ENCODE measurements at regions not wholly inside any gene's neighbourhood (a gene's known extent, or its start where the extent isn't known, plus 50 kb on each side); places are given as distances from the start of the nearest gene placed in this dataset.
"Not testable (repeated sequence)": the region's sequence is repeated elsewhere in the genome, so short reads cannot be mapped to it uniquely, and the experiment has no call there.

- DNase-seq, result no peak
These were observed 831.9 kb downstream of the GBE1 start for GRCh38 chr3:80929576-80929975.

GRCh38 chr3:80914854-80915253, 846.6 kb downstream of the GBE1 start:
- no peak for DNase-seq

GRCh38 chr3:80898211-80898610, 863.2 kb downstream of the GBE1 start:
- DNase-seq, result no peak

DNA sequence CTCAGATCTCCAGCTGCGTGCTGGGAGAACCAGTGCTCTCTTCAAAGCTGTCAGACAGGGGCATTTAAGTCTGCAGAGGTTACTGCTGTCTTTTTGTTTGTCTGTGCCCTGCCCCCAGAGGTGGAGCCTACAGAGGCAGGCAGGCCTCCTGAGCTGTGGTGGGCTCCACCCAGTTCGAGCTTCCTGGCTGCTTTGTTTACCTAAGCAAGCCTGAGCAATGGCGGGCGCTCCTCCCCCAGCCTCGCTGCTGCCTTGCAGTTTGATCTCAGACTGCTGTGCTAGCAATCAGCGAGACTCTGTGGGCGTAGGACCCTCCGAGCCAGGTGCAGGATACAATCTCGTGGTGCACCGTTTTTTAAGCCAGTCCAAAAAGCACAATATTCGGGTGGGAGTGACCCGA, 864.4 kb downstream of the GBE1 start:
- not testable (repeated sequence) for DNase-seq

GRCh38 chr3:80890571-80890970, 870.9 kb downstream of the GBE1 start:
- DNase-seq, result no peak

DNA sequence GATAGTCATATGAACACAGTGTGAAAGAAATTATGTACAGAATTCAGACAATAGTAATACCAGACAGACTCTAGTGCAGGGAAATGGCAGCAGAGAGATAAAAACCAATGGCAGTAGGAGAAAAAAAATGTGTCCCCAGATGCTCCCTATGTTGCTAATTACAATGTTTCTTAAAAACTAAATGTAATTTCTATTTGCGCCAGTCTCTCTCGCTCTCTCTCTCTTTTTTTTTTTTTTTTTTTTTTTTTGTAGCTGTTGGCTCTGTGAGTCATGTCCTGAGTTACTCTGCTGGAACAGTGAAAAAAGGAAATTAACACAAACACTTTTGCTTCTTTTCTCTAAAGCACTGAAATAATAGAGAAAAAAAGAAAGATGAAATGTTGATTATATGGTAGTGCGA, 871.9 kb downstream of the GBE1 start:
- DNase-seq, result no peak

GRCh38 chr3:80870476-80871041, 890.9 kb downstream of the GBE1 start:
- DNase-seq, result no peak

DNA sequence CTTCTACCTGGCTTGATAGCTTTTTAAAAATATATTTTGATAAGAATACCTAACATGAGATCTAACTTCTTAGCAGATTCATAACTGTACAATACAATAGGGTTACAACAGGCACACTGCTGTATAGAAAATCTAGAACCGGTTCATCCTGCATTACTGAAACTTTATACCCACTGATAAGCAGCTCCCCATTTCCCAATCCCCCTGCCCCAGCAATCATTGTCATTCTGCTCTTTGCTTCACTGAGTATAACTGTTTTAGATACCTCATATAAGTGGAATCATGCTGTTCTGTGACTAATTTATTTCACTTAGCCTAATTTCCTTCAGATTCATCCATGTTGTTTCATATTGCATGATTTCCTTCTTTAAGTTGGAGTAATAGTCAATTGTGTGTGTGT, 906.0 kb downstream of the GBE1 start:
- DNase-seq, result no peak

GRCh38 chr3:80836395-80836794, 925.0 kb downstream of the GBE1 start:
- no peak for DNase-seq

GRCh38 chr3:80807577-80807976, 953.9 kb downstream of the GBE1 start:
- no peak for DNase-seq

DNA sequence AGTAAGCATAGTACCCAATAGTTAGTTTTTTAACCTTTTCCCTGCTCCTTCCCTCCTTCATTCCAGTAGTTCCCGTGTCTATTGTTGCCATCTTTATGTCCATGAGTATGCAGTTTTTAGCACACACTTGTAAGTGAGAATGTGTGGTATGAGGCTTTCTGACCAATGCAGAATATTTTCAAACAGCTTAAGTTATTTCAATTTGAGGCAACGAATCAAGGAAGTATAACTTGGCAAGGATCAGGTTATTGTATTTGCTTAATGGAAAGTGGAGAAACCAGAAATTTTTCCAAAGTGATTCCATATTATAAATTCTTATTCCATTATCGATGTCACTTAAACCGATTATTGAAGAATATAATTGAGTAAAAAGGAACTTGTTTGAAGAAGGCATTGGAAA, 954.8 kb downstream of the GBE1 start:
- no peak for DNase-seq

DNA sequence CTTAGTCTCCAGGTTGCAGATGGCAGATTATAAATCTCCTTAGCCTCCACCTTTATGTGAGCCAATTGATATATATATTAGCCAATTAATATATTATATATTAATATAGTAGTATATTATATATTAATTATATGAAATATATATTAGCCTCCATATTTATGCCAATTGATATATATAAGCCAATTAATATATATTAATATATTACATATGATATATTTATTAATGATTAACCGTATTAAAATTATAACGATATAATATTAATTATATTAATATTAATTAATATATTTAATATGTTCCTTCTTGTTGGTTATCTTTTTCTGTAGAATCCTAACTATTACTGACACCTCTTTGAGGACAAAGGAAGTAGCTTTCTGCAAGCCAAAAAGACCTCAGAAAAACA, 972.5 kb downstream of the GBE1 start:
- DNase-seq, result no peak

GRCh38 chr3:80785875-80786274, 975.6 kb downstream of the GBE1 start:
- DNase-seq, result no peak

GRCh38 chr3:80785475-80785874, 976.0 kb downstream of the GBE1 start:
- no peak for DNase-seq

- DNase-seq, result no peak
These were observed 990.4 kb downstream of the GBE1 start for GRCh38 chr3:80771085-80771484.

- DNase-seq, result no peak
These were observed 991.1 kb downstream of the GBE1 start for GRCh38 chr3:80770106-80771074.

GRCh38 chr3:80769683-80770082, 991.8 kb downstream of the GBE1 start:
- no peak for DNase-seq

DNA sequence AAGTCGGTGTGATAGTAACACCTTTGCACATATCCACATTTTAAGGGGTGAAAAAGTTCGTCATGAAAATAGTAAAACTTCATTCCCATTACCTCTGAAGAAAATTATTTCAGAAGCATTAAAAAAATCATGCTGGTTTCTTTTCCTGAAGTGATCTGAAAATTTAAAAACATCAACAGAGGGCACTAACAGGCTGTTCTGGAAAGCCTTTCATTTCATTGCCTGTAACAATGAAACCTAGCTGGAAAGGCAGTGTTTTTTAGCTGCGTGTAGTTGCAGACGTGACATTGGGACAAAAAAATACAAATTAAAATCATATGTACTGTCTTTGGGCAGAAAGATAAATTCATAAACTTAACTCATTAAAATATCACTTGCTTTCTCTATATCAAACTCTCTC, 993.8 kb downstream of the GBE1 start:
- DNase-seq, result no peak

DNA sequence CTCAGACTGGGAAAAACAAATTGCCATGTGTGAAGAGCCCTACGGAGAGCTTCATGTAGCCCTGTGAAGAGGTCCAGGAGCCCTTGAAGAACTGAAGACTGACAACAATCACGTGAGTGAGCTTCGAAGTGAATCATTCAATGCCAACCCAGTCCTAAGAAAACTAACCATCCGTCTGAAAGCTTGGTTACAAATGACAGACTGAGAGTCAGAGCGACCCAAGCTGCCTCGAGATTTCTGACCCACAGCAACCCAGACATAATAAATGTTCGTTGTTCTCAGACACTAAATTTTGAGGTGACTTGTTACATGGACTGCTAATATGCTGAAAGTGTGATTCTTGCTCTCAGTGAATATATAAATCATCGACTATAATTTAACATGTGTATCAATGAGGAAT, 987.2 kb upstream of the ROBO1 start:
- DNase-seq, result no peak

GRCh38 chr3:80753021-80753420, 985.2 kb upstream of the ROBO1 start:
- no peak for DNase-seq

DNA sequence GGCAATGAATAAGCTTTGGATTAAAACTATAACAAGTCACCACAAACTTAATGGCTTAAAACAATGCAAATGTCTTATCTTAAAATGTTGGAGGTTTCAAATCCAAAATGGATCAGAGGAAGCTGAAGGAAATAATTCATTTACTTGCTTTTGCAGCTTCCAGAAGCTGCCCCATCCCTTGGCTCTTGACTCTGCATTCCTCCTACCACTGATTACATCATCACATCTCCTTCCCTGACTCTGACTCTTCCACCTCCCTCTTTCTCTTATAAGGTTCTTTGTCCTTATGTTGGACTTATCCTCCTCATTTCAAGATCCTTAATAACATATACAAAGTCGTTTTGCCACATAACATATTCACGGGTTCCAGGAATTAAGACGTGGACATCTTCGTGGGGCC, 982.8 kb upstream of the ROBO1 start:
- no peak for DNase-seq

- DNase-seq, result no peak
These were observed 967.1 kb upstream of the ROBO1 start for GRCh38 chr3:80734920-80735319.

DNA sequence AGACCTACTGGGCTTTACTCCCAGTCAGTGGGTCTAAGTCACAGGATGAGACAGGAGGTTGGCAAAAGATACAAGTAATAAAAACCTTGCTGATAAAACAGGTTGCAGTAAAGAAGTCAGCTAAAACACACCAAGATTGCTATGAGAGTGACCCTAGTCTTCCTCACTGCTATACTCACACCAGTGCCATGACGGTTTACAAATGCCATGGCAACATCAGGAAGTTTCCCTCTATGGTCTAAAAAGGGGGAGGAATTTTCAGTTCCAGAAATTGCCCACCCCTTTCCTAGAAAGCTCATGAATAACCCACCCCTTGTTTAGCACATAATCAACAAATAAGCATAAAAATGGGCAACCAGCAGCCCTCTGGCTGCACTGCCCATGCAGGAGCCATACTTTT, 966.7 kb upstream of the ROBO1 start:
- DNase-seq, result no peak

GRCh38 chr3:80733522-80734176, 965.9 kb upstream of the ROBO1 start:
- no peak for DNase-seq
